CD4-positive, CD25-positive, alpha-beta regulatory T cell (primary cell): ENCODE measurements at regions not wholly inside any gene's neighbourhood (a gene's known extent, or its start where the extent isn't known, plus 50 kb on each side); places are given as distances from the start of the nearest gene placed in this dataset.

Experiments used
- ATAC-seq, 2 donors: fragments of 150-1000 bp; cut with Tn5 transposase; one replicate each; pipeline ENCODE4 v1.10.0; 2021; ENCODE audit warnings: low read depth in 2 of 2, moderate number of reproducible peaks in 2 of 2, moderate library complexity in 1 of 2
- DNase-seq, 3 donors: peaks; one replicate each; pipeline versions ENCODE4 v3.0.0 to v3.0.0-alpha.2; 2012 to 2022; ENCODE audit warnings: mixed read lengths in 1 of 3
- H3K27ac ChIP-seq: one replicate; pipeline ENCODE4 v1.7.0; 2013; ENCODE audit warnings: mild to moderate bottlenecking, low read length; ENCODE audit not compliant: insufficient read depth, poor library complexity, severe bottlenecking
- H3K27me3 ChIP-seq: one replicate; pipeline ENCODE4 v1.7.0; 2013; ENCODE audit warnings: low read length; ENCODE audit not compliant: control insufficient read depth, insufficient read depth
- H3K36me3 ChIP-seq: one replicate; pipeline ENCODE4 v1.7.0; 2013; ENCODE audit warnings: mild to moderate bottlenecking, low read length, moderate library complexity; ENCODE audit not compliant: control insufficient read depth, insufficient read depth
- H3K4me1 ChIP-seq: 2 replicates; pipeline ENCODE4 v1.7.0; 2013; ENCODE audit warnings: mild to moderate bottlenecking, low read length; ENCODE audit not compliant: insufficient read depth, control insufficient read depth, poor library complexity, severe bottlenecking
- H3K4me3 ChIP-seq: one replicate; pipeline ENCODE4 v1.7.0; 2013; ENCODE audit warnings: low read depth, mild to moderate bottlenecking, low read length, moderate library complexity
- H3K9me3 ChIP-seq, 2 experiments: 1 replicate in 1 of 2; 2 replicates in 1 of 2; pipeline ENCODE4 v1.7.0; 2013; ENCODE audit warnings: low read length in 2 of 2, mild to moderate bottlenecking in 1 of 2, moderate library complexity in 1 of 2; ENCODE audit not compliant: control insufficient read depth in 2 of 2
- H3K27ac Mint-ChIP-seq, 3 donors: one replicate each; pipeline ENCODE4 v1.8.0; 2020 to 2022; ENCODE audit warnings: mild to moderate bottlenecking in 3 of 3, mixed read lengths in 3 of 3, moderate library complexity in 2 of 3
- H3K27me3 Mint-ChIP-seq: one replicate; pipeline ENCODE4 v1.8.0; 2022; ENCODE audit warnings: mild to moderate bottlenecking, mixed read lengths
- H3K36me3 Mint-ChIP-seq: one replicate; pipeline ENCODE4 v1.8.0; 2020; ENCODE audit warnings: mixed read lengths
- H3K4me1 Mint-ChIP-seq, 4 donors: one replicate each; pipeline ENCODE4 v1.8.0; 2020 to 2022; ENCODE audit warnings: mixed read lengths in 4 of 4, mild to moderate bottlenecking in 1 of 4
- H3K4me3 Mint-ChIP-seq, 4 donors: one replicate each; pipeline ENCODE4 v1.8.0; 2020 to 2022; ENCODE audit warnings: mild to moderate bottlenecking in 4 of 4, mixed read lengths in 4 of 4, moderate library complexity in 3 of 4
- H3K9me3 Mint-ChIP-seq, 7 donors: one replicate each; pipeline ENCODE4 v1.8.0; 2020 to 2022; ENCODE audit warnings: mixed read lengths in 7 of 7, mild to moderate bottlenecking in 3 of 7, moderate library complexity in 2 of 7

DNA sequence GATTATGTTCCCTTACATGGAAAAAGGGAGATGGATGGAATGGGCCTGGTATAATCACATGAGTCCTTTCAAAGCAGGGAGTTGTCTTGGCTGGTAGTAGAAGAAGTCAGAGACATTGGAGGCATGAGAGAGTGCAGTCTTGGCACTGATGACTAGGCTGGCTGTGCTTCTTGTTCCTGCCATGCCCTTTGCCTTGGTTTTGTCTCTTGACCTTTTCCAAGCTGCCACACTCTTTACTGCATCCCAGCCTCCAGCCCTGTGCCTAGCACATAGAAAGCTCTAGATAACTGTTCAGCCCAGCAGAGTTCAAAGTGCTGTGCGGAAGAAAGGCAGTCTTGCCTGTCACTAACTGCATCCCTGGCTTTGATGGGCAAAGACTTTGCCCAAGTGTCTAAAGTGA is 412.6 kb downstream of the PRDM2 start:
- Mint-ChIP-seq H3K36me3 (no peaks in the 10 kb centered on the region), H3K27me3 (peaks cover 9% of the 10 kb centered on the region), H3K4me3 (no peak overlapping the region), H3K4me1 (peaks cover 0 to 4% (median under 1%) of the 10 kb centered on the region in 4 donors), H3K9me3 (peaks cover 0 to 2% (median 0%) of the 10 kb centered on the region in 7 donors), H3K27ac (no peak overlapping the region)
- no peaks in the 10 kb centered on the region for H3K36me3 ChIP-seq
- no peak overlapping the region for H3K27ac ChIP-seq
- DNase-seq (no peak), ATAC-seq (no peak)
- H3K27me3 ChIP-seq: no peaks in the 10 kb centered on the region
- H3K9me3 ChIP-seq: no peaks in the 10 kb centered on the region
- no peak overlapping the region for H3K4me3 ChIP-seq
- H3K4me1 ChIP-seq: no peaks in the 10 kb centered on the region

DNA sequence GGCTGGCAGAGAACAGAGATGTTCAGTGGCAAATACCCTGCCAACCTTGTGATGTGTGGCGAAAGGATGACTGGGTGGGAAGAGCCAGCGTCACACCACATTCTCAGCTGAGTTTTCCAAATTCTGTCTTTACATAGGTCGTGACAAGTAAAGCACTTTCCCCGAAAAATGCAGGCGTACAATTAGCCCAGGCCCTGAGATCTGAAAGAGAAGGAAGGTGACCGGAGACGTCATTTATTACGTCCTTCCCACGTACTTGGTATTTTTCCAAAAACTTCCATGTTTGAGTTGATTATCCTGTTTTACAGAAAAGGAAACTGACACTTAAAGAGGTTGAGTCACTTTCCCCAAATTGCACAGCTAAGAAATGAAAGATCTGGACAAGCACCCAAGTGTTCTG is 413.3 kb downstream of the PRDM2 start:
- Mint-ChIP-seq H3K27ac (no peak overlapping the region), H3K27me3 (peaks cover 9% of the 10 kb centered on the region), H3K4me3 (no peak overlapping the region), H3K36me3 (no peaks in the 10 kb centered on the region), H3K9me3 (peaks cover 0 to 2% (median 0%) of the 10 kb centered on the region in 7 donors), H3K4me1 (peaks cover 0 to 4% (median under 1%) of the 10 kb centered on the region in 4 donors)
- H3K9me3 ChIP-seq: no peaks in the 10 kb centered on the region
- no peaks in the 10 kb centered on the region for H3K36me3 ChIP-seq
- H3K27me3 ChIP-seq: no peaks in the 10 kb centered on the region
- no peak overlapping the region for H3K27ac ChIP-seq
- DNase-seq (no peak), ATAC-seq (no peak)
- H3K4me3 ChIP-seq: no peak overlapping the region
- no peaks in the 10 kb centered on the region for H3K4me1 ChIP-seq

GRCh38 chr1:14113841-14114567 is 414.0 kb downstream of the PRDM2 start:
- Mint-ChIP-seq H3K9me3 (peaks cover 0 to 2% (median 0%) of the 10 kb centered on the region in 7 donors), H3K27ac (no peak overlapping the region), H3K4me1 (peaks cover 0 to 4% (median under 1%) of the 10 kb centered on the region in 4 donors), H3K27me3 (peaks cover 9% of the 10 kb centered on the region), H3K36me3 (no peaks in the 10 kb centered on the region), H3K4me3 (no peak overlapping the region)
- DNase-seq: no peak
- no peak for ATAC-seq
- Histone ChIP-seq H3K4me3 (no peak overlapping the region), H3K36me3 (no peaks in the 10 kb centered on the region), H3K9me3 (no peaks in the 10 kb centered on the region), H3K4me1 (no peaks in the 10 kb centered on the region), H3K27me3 (no peaks in the 10 kb centered on the region), H3K27ac (no peak overlapping the region)

GRCh38 chr1:14115976-14116375 is 416.0 kb downstream of the PRDM2 start:
- H3K4me3 ChIP-seq: no peak overlapping the region
- Mint-ChIP-seq H3K27ac (no peak overlapping the region), H3K4me3 (no peak overlapping the region), H3K36me3 (no peaks in the 10 kb centered on the region), H3K4me1 (peaks cover 0 to 4% (median under 1%) of the 10 kb centered on the region in 4 donors), H3K27me3 (peaks cover 12% of the 10 kb centered on the region), H3K9me3 (peaks cover 0 to 8% (median 1%) of the 10 kb centered on the region in 7 donors)
- H3K27ac ChIP-seq: no peak overlapping the region
- ATAC-seq (no peak), DNase-seq (no peak)
- no peaks in the 10 kb centered on the region for H3K27me3 ChIP-seq
- H3K36me3 ChIP-seq: no peaks in the 10 kb centered on the region
- no peaks in the 10 kb centered on the region for H3K4me1 ChIP-seq
- H3K9me3 ChIP-seq: no peaks in the 10 kb centered on the region

DNA sequence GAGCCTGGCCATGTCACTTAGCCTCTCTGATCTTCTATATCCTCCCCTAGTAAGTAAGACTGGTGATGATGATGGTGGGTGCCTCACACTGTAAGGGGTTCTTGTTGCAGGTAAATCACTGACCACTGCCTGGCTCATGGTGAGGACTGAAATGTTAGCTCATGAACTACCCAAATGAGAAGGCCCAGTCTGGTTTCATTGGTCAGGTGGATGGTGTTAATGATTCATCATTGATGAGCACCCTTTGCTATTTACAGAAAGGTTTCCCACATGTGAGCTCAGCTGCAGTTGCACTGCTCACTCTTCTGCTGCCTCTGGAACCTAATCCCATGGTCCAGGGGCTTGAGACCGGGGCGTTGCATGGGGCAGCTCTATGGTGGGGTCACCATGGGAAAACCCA is 417.7 kb downstream of the PRDM2 start:
- no peak overlapping the region for H3K27ac Mint-ChIP-seq
- no peak overlapping the region for H3K4me3 Mint-ChIP-seq
- H3K36me3 ChIP-seq: no peaks in the 10 kb centered on the region
- H3K4me3 ChIP-seq: no peak overlapping the region
- H3K4me1 ChIP-seq: no peaks in the 10 kb centered on the region
- H3K27me3 ChIP-seq: no peaks in the 10 kb centered on the region
- no peak overlapping the region for H3K27ac ChIP-seq
- H3K9me3 Mint-ChIP-seq: peaks cover 0 to 8% (median 2%) of the 10 kb centered on the region in 7 donors
- peaks cover 7% of the 10 kb centered on the region for H3K27me3 Mint-ChIP-seq
- H3K4me1 Mint-ChIP-seq: peaks cover 0 to 4% (median under 1%) of the 10 kb centered on the region in 4 donors
- no peaks in the 10 kb centered on the region for H3K9me3 ChIP-seq
- ATAC-seq: no peak
- DNase-seq: no peak
- no peaks in the 10 kb centered on the region for H3K36me3 Mint-ChIP-seq

DNA sequence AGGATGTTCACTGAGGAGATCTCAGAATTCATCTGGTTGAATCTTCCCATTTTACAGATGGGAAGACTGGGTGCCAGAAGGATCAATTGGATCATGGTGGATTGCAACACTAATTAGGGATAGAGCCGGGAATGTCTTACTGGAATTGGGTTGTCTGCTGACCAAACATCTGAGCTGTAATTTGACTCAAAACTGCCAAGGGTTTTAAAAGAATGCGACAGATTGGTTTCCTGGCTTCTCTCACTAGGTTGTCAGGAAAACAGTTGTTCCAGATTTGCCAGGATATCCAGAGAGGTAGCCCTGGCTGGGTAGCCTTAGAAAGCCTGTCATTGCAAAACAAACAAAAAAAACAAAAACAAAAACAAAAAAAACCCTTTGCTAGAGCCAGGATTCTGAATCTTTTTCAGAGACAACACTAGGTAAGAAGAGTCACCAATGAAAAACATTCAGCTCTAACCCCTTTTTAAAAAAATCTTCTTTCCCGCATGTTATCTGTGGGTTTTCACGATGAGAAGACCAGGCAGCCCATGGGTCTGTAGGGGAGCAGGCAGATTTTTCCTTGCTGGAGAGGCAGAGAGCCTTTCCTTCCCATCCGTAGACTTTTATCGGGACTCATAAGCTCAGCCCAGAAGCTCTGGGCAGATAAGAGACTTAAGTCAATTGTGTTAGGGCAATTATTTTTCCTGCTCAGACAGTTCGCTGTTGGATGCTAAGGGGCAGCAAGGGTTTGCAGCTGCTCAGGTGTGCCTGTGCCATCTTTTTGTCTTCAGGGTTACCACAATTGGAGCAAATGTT is 418.9 kb downstream of the PRDM2 start:
- Mint-ChIP-seq H3K4me1 (peaks cover 0 to 4% (median under 1%) of the 10 kb centered on the region in 4 donors), H3K4me3 (no peak overlapping the region)
- ATAC-seq: no peak

DNA sequence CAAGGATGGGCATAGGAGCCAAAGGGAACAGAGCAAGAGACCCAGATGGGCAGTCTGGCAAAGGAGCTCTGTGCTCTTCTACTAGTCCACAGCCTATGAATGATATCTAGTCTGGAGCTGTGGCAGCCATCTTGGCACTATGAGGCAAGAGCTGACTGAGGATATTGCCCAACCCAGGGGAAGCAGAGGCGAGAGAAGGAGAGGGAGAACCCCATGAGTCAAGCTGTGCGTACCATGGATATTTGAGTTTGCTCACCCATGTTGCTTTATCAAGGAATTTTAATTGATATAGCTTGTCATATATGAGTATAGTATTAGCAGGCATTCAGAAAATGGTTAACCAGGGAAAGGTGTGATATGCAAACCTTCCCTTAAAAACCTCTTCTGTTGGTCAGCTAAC is 420.9 kb downstream of the PRDM2 start:
- Mint-ChIP-seq H3K9me3 (peaks cover 0 to 8% (median 2%) of the 10 kb centered on the region in 7 donors), H3K27ac (no peak overlapping the region), H3K4me3 (no peak overlapping the region), H3K4me1 (no peaks in the 10 kb centered on the region), H3K36me3 (no peaks in the 10 kb centered on the region), H3K27me3 (peaks cover 7% of the 10 kb centered on the region)
- no peaks in the 10 kb centered on the region for H3K4me1 ChIP-seq
- no peak overlapping the region for H3K27ac ChIP-seq
- no peak overlapping the region for H3K4me3 ChIP-seq
- no peak for ATAC-seq
- H3K9me3 ChIP-seq: no peaks in the 10 kb centered on the region
- H3K36me3 ChIP-seq: no peaks in the 10 kb centered on the region
- DNase-seq: no peak
- no peaks in the 10 kb centered on the region for H3K27me3 ChIP-seq

More for the DNA sequence above, 418.9 kb downstream of the PRDM2 start:
- no peaks in the 10 kb centered on the region for H3K36me3 ChIP-seq
- H3K27me3 ChIP-seq: no peaks in the 10 kb centered on the region
- Mint-ChIP-seq H3K9me3 (peaks cover 0 to 8% (median 3%) of the 10 kb centered on the region in 7 donors), H3K36me3 (no peaks in the 10 kb centered on the region), H3K27me3 (peaks cover 7% of the 10 kb centered on the region), H3K27ac (no peak overlapping the region)
- no peak for DNase-seq
- H3K9me3 ChIP-seq: no peaks in the 10 kb centered on the region
- H3K27ac ChIP-seq: no peak overlapping the region
- H3K4me3 ChIP-seq: no peak overlapping the region
- no peaks in the 10 kb centered on the region for H3K4me1 ChIP-seq
